Inflammatory macrophage (primary cell): ENCODE measurements at regions not wholly inside any gene's neighbourhood (a gene's known extent, or its start where the extent isn't known, plus 50 kb on each side); places are given as distances from the start of the nearest gene placed in this dataset.

ENCODE experiments used
- DNase-seq, 2 donors: peaks; one replicate each; pipeline ENCODE4 v3.0.0-alpha.2; 2020 to 2022

DNA sequence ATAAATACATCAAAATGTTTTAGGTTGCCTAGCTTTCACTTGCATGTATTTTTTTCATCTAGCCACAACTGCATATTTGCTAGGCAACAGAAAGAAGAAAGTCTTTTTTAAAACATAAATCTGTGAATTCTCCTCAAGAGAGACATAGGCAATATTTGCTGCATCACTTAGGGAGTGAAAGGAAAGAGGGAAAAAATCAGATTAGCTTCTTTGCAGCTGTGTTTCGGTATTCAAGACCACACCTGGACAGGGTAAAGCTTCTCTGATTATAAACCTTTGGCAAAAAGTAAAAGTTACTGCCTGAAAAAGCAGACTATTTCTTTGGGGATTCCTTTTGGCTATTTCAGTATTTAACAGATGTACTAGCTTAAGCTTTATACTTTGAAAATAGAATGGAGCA lies 280.9 kb upstream of the ZSWIM2 start:
- DNase-seq: no peak

DNA sequence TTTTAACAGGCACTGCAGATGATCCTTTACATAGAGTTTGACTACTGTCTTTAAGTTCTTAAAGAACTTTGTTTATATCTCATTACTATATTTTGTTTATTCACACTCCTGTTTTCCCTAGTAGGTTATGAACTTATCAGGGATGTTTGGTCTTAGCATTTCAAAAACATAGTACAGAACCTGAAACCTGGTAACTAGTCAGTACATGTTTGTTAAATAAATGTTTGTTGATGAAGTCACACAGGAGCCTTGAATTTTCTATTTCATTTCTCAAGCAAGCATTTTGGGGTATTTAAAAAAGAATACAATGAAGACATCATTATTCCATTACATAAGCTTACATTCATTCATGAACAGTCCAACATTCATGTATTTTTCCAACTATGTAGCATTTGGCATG lies 280.3 kb upstream of the ZSWIM2 start:
- no peak for DNase-seq

- no peak for DNase-seq
Measured at GRCh38 chr2:187126247-187127005, 277.5 kb upstream of the ZSWIM2 start.

GRCh38 chr2:187125318-187125717 lies 276.3 kb upstream of the ZSWIM2 start:
- no peak for DNase-seq

DNA sequence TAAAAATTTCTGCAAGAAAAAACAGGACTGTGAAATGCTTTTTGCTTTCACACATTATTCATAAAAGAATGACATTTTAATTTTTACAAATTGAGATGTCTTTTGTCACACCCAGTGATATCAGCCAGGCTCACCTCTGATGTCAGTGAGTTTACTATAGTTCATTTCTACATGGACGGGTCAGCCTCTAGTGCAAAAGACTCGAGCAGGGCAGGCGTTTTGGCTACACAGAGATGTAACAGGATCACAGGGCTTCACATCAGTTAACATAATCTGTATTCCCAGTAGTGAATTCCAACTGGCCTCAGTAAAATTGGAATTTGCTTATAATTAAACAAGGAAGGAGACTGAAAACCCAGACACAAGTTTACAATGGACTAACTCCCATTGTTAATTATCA lies 275.6 kb upstream of the ZSWIM2 start:
- no peak for DNase-seq

- no peak for DNase-seq
Measured at GRCh38 chr2:187118331-187119099, 269.5 kb upstream of the ZSWIM2 start.

- no peak for DNase-seq
Measured at GRCh38 chr2:187117483-187117882, 268.5 kb upstream of the ZSWIM2 start.

DNA sequence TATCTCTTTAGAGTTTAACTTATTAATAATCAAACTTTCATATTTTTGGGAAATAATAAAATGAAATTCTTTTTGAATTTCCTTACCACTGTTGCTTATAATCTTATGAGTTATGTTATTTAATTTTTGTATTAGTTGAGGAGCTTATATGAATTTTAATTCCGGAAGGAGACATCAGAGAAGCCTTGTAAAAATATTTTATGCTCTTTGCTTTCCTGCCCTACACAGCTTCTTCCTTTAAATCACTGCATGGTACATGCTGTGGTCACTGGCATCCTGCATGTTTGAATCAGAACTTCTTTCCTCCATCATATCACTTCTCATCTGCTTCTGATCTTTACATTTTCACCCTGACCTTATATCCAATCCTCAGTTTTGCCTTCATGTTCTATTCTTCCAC lies 266.7 kb upstream of the ZSWIM2 start:
- no peak for DNase-seq

DNA sequence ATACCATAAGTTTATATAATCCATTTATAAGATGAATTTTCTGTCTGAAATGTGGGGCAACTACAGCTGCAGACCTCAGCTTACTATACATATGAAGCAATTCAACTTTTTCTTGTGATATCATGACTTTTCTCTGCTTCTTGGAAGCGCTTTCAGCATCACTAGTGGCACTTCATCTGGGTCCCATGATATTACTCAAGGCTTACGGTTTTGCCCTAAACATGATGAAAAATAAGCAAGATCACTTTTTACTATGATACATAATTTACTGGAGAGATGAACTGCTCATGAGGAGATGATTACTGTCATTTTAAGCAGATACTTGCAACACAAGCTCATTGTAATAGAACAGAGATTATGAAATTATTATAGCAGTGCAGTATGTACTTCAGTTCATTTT lies 258.0 kb upstream of the ZSWIM2 start:
- DNase-seq: no peak

GRCh38 chr2:187105218-187105617 lies 256.2 kb upstream of the ZSWIM2 start:
- DNase-seq: no peak

GRCh38 chr2:187102381-187102780 lies 253.4 kb upstream of the ZSWIM2 start:
- DNase-seq: no peak

GRCh38 chr2:187098154-187098553 lies 249.2 kb upstream of the ZSWIM2 start:
- DNase-seq: no peak

DNA sequence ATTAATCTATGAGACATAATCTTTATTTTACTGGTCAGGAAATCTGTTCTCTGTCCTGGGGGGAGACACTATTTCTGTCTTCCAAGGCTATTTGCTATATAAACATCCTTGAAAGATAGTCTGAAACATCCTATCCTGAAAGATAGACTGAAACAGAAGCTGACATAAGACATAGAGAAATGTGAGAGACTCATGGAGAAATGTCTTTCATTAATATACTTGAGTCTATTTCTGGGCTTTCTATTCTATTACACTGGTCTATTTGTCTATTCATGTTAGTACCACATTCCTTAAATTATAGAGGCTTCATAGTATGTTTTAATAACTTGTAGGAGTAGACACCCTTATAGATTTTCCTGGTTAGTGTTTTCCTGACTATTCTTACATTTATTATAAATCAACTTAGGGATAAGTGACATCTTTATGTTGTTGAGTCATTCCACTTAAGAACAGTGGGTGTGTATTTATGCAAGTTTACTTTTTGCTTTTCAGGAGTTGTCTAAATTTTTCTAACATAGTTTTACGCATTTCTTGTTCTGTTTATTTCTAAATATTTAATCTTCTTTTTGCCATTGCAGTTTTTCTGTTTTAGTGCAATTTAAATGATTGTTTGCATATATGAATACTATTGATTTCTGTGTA lies 244.9 kb upstream of the ZSWIM2 start:
- no peak for DNase-seq

DNA sequence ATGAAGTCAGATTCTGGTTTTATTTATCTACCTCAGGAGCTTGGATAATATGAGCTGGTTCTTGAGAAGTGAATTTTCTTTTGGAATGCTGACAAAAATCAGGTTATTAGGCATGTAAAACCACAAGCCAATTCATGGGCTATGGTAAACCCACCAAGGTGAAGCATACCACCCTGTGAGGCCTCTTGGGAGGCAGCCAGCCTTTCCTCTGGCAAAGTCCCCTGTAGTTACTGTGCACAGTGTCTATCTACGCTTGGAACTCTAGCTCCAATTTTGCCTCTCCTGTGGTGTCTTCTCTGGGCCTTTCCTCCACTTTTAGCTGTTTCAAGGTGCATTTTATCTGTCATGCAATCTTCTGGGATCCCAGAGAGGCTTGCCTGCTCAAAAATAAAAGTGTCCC lies 242.7 kb upstream of the ZSWIM2 start:
- DNase-seq: no peak

- no peak for DNase-seq
Measured at GRCh38 chr2:187084524-187084923, 235.6 kb upstream of the ZSWIM2 start.

GRCh38 chr2:187081461-187081860 lies 232.5 kb upstream of the ZSWIM2 start:
- DNase-seq: no peak

DNA sequence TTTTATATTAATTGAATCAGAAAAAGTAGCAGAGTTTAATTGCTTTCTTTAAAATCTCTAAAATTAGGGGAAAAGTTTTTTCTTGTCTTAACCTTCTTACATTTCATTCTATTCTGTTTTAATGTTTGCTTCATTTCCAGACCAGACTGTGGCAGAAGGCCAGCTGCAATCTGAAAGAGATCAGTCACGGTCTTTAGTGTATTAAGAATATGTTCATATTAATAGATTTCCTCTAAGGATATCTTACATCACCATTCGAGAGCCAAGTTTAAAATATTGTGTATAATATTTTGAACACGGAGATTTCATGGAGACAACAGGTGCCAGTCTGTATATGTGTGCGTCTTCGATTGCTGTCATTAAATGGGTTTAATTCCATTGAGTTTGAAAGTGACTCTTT lies 230.9 kb upstream of the ZSWIM2 start:
- DNase-seq: no peak

DNA sequence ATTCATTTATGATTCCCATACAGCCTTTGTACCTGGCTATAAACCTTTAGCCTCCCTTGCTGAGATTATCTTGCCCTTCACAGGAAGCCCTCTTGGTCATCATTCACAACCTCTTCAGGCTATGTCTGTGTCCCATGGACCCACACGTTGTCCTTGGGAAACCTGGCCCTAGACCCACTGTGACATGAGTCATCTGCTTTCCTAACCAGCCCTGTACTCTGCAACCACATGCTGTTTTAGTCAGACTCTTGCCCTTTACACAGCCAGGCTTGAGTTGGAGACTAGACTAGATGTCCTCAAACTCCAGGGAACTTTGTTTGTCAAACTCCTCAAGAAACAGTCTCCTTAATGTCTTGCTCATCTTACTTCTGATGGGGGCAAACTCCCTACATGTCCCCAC lies 229.3 kb upstream of the ZSWIM2 start:
- peak in 1 of 2 donors; percentile 5 for DNase-seq

GRCh38 chr2:187075671-187076070 lies 226.7 kb upstream of the ZSWIM2 start:
- no peak for DNase-seq

GRCh38 chr2:187075199-187075635 lies 226.2 kb upstream of the ZSWIM2 start:
- no peak for DNase-seq

DNA sequence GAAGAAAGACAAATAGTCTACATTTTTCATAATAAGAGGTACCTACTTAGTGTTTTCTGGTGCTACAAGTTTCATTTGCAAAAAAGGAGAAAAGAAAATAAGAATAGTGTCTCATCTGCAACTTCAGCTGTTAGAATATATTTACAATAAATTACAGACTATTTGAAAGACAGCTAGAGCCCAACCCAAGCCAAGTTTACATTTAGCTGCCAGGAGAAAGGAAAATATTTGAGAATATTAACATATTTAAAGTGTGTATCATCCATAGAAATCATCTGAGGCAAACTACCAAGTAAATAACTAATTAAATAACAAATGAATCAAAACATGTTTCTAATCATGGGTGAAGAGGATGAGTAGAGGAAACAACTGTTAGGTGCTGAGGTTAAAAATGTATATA lies 209.2 kb upstream of the ZSWIM2 start:
- DNase-seq: no peak

DNA sequence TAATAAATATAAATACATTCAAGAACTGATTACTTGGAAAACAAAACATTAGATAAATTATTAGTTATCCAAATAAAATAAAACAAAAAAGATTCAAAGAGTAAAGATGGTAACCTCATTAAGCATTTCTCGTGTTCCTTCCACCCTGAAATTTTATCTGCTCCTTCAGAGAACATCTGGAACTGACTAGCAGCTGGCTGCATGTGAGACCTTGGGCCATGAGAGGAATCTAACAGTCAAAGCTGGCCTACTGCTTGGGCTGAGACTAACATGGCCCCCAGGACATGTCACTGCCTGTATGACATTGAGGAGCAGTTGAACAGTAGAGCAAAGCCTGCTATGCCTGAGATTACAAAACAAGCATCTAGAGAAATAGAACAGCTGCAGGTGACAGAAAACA lies 208.5 kb upstream of the ZSWIM2 start:
- no peak for DNase-seq

GRCh38 chr2:187056416-187057334 lies 207.7 kb upstream of the ZSWIM2 start:
- no peak for DNase-seq
